HEK293 (cell line): ENCODE measurements at regions not wholly inside any gene's neighbourhood (a gene's known extent, or its start where the extent isn't known, plus 50 kb on each side); places are given as distances from the start of the nearest gene placed in this dataset.

Experiments used
- CTCF ChIP-seq: fragments of 450-650 bp; formaldehyde crosslinking; IDR thresholded peaks from 2 replicates; pipeline ENCODE4 v1.5.1; 2016; ENCODE audit warnings: missing biosample characterization, missing genetic modification characterization
- KLF16 ChIP-seq: fragments of 450-650 bp; formaldehyde crosslinking; IDR thresholded peaks from 2 replicates; pipeline ENCODE4 v1.5.1; 2017; ENCODE audit warnings: missing biosample characterization, missing genetic modification characterization
- ZFP41 ChIP-seq: fragments of 450-650 bp; formaldehyde crosslinking; IDR thresholded peaks from 2 replicates; pipeline ENCODE4 v1.5.1; 2016; ENCODE audit warnings: missing biosample characterization, missing genetic modification characterization, borderline replicate concordance
- ZNF544 ChIP-seq: fragments of 450-650 bp; formaldehyde crosslinking; IDR thresholded peaks from 2 replicates; pipeline ENCODE4 v1.5.0; 2017; ENCODE audit warnings: missing biosample characterization, missing genetic modification characterization
- ZNF707 ChIP-seq: fragments of 450-650 bp; formaldehyde crosslinking; IDR thresholded peaks from 2 replicates; pipeline ENCODE4 v1.5.1; 2016; ENCODE audit warnings: missing biosample characterization, missing genetic modification characterization
- ZNF747 ChIP-seq: fragments of 450-650 bp; formaldehyde crosslinking; IDR thresholded peaks from 2 replicates; pipeline ENCODE4 v1.5.1; 2016; ENCODE audit warnings: missing biosample characterization, missing genetic modification characterization

GRCh38 chr10:58918887-58919286, 257.6 kb upstream of the PHYHIPL start:
- TF ChIP-seq KLF16 (no peak), CTCF (no peak), ZNF707 (tag by site-specific recombination) (no peak), ZNF747 (no peak), ZNF544 (tag by site-specific recombination) (no peak), ZFP41 (tag by site-specific recombination) (no peak)
